ENCODE measurements at regions not wholly inside any gene's neighbourhood (a gene's known extent, or its start where the extent isn't known, plus 50 kb on each side); places are given as distances from the start of the nearest gene placed in this dataset.
"Not testable (repeated sequence)": the region's sequence is repeated elsewhere in the genome, so short reads cannot be mapped to it uniquely, and the experiment has no call there.

GRCh38 chr3:70618151-70618550 lies 305.7 kb upstream of the MDFIC2 start:
- TF ChIP-seq CTCF (conservative IDR thresholded peaks at IDR 0.05), result no peak
- H3K27ac ChIP-seq, result no peak overlapping the region

- H3K27ac ChIP-seq, result not testable (repeated sequence)
These were observed 304.9 kb upstream of the MDFIC2 start for GRCh38 chr3:70617349-70617748.

- no peak for TF ChIP-seq CTCF (conservative IDR thresholded peaks at IDR 0.05)
- no peak overlapping the region for H3K27ac ChIP-seq
These were observed 302.8 kb upstream of the MDFIC2 start for GRCh38 chr3:70615286-70615685.

- no peak overlapping the region for H3K27ac ChIP-seq
- no peak for TF ChIP-seq CTCF (conservative IDR thresholded peaks at IDR 0.05)
These were observed 301.7 kb upstream of the MDFIC2 start for GRCh38 chr3:70614111-70614510.

GRCh38 chr3:70612920-70613319 lies 300.5 kb upstream of the MDFIC2 start:
- TF ChIP-seq CTCF (conservative IDR thresholded peaks at IDR 0.05), result no peak
- H3K27ac ChIP-seq, result no peak overlapping the region

GRCh38 chr3:70611667-70612277 lies 299.3 kb upstream of the MDFIC2 start:
- H3K27ac ChIP-seq, result not testable (repeated sequence)

GRCh38 chr3:70608434-70608833 lies 296.0 kb upstream of the MDFIC2 start:
- no peak overlapping the region for H3K27ac ChIP-seq
- no peak for TF ChIP-seq CTCF (conservative IDR thresholded peaks at IDR 0.05)

GRCh38 chr3:70607469-70607868 lies 295.0 kb upstream of the MDFIC2 start:
- no peak overlapping the region for H3K27ac ChIP-seq
- no peak for TF ChIP-seq CTCF (conservative IDR thresholded peaks at IDR 0.05)

- no peak overlapping the region for H3K27ac ChIP-seq
- no peak for TF ChIP-seq CTCF (conservative IDR thresholded peaks at IDR 0.05)
These were observed 293.6 kb upstream of the MDFIC2 start for GRCh38 chr3:70606018-70606417.

Data from VCaP (cell line).